ENCODE measurements at regions not wholly inside any gene's neighbourhood (a gene's known extent, or its start where the extent isn't known, plus 50 kb on each side); places are given as distances from the start of the nearest gene placed in this dataset.

GRCh38 chr3:139216958-139217357 lies 126.9 kb upstream of the MRPS22 start:
- H3K9ac ChIP-seq = no peak overlapping the region
- no peaks in the 10 kb centered on the region for H3K79me2 ChIP-seq
- H3K27me3 ChIP-seq (ENCODE audit: control insufficient read depth, insufficient read depth, low read length) = no peaks in the 10 kb centered on the region
- H3K27ac ChIP-seq = no peak overlapping the region
- no peak overlapping the region for H2AFZ ChIP-seq
- H3K9me3 ChIP-seq (ENCODE audit: control insufficient read depth, low read length) = no peaks in the 10 kb centered on the region
- H3K4me2 ChIP-seq (ENCODE audit: low read length) = no peak overlapping the region
- H3K36me3 ChIP-seq (ENCODE audit: control insufficient read depth, insufficient read depth, low read length) = no peaks in the 10 kb centered on the region
- no peak overlapping the region for H3K4me3 ChIP-seq (ENCODE audit: low read depth, low read length)
- no peak for TF ChIP-seq CTCF (IDR thresholded peaks at IDR 0.05)
- no peaks in the 10 kb centered on the region for H3K4me1 ChIP-seq

- no peak for TF ChIP-seq CTCF (IDR thresholded peaks at IDR 0.05)
- H3K36me3 ChIP-seq (ENCODE audit: control insufficient read depth, insufficient read depth, low read length) = no peaks in the 10 kb centered on the region
- H3K4me1 ChIP-seq = no peaks in the 10 kb centered on the region
- H3K27ac ChIP-seq = no peak overlapping the region
- no peaks in the 10 kb centered on the region for H3K9me3 ChIP-seq (ENCODE audit: control insufficient read depth, low read length)
- H3K9ac ChIP-seq = no peak overlapping the region
- H3K4me3 ChIP-seq (ENCODE audit: low read depth, low read length) = no peak overlapping the region
- no peaks in the 10 kb centered on the region for H3K79me2 ChIP-seq
- no peak overlapping the region for H3K4me2 ChIP-seq (ENCODE audit: low read length)
- H3K27me3 ChIP-seq (ENCODE audit: control insufficient read depth, insufficient read depth, low read length) = no peaks in the 10 kb centered on the region
- H2AFZ ChIP-seq = no peak overlapping the region
Measured at GRCh38 chr3:139217633-139218032, 126.2 kb upstream of the MRPS22 start.

GRCh38 chr3:139218046-139218445 lies 125.8 kb upstream of the MRPS22 start:
- Histone ChIP-seq H3K79me2 (no peaks in the 10 kb centered on the region), H3K9ac (no peak overlapping the region), H3K4me2 (ENCODE audit: low read length) (no peak overlapping the region), H3K36me3 (ENCODE audit: control insufficient read depth, insufficient read depth, low read length) (no peaks in the 10 kb centered on the region), H3K27ac (no peak overlapping the region), H3K4me1 (no peaks in the 10 kb centered on the region), H3K27me3 (ENCODE audit: control insufficient read depth, insufficient read depth, low read length) (no peaks in the 10 kb centered on the region), H3K9me3 (ENCODE audit: control insufficient read depth, low read length) (no peaks in the 10 kb centered on the region), H2AFZ (no peak overlapping the region), H3K4me3 (ENCODE audit: low read depth, low read length) (no peak overlapping the region)
- no peak for TF ChIP-seq CTCF (IDR thresholded peaks at IDR 0.05)

GRCh38 chr3:139219463-139219862 lies 124.4 kb upstream of the MRPS22 start:
- Histone ChIP-seq H3K36me3 (ENCODE audit: control insufficient read depth, insufficient read depth, low read length) (no peaks in the 10 kb centered on the region), H3K9ac (no peak overlapping the region), H3K4me1 (no peaks in the 10 kb centered on the region), H3K27ac (no peak overlapping the region), H3K9me3 (ENCODE audit: control insufficient read depth, low read length) (no peaks in the 10 kb centered on the region), H3K4me3 (ENCODE audit: low read depth, low read length) (no peak overlapping the region), H3K4me2 (ENCODE audit: low read length) (no peak overlapping the region), H3K27me3 (ENCODE audit: control insufficient read depth, insufficient read depth, low read length) (no peaks in the 10 kb centered on the region), H3K79me2 (no peaks in the 10 kb centered on the region), H2AFZ (no peak overlapping the region)
- no peak for TF ChIP-seq CTCF (IDR thresholded peaks at IDR 0.05)

GRCh38 chr3:139222100-139222657 lies 121.6 kb upstream of the MRPS22 start:
- Histone ChIP-seq H3K4me1 (peaks cover 2% of the 10 kb centered on the region), H3K9ac (no peak overlapping the region), H3K36me3 (ENCODE audit: control insufficient read depth, insufficient read depth, low read length) (no peaks in the 10 kb centered on the region), H3K79me2 (no peaks in the 10 kb centered on the region), H3K27me3 (ENCODE audit: control insufficient read depth, insufficient read depth, low read length) (no peaks in the 10 kb centered on the region), H3K9me3 (ENCODE audit: control insufficient read depth, low read length) (no peaks in the 10 kb centered on the region), H3K4me2 (ENCODE audit: low read length) (no peak overlapping the region), H3K27ac (no peak overlapping the region), H3K4me3 (ENCODE audit: low read depth, low read length) (no peak overlapping the region), H2AFZ (no peak overlapping the region)
- TF ChIP-seq CTCF (IDR thresholded peaks at IDR 0.05) = no peak

Measured in parathyroid adenoma (tissue), 2 donors.